ENCODE measurements at regions not wholly inside any gene's neighbourhood (a gene's known extent, or its start where the extent isn't known, plus 50 kb on each side); places are given as distances from the start of the nearest gene placed in this dataset.

- no peak overlapping the region for H3K9ac ChIP-seq (ENCODE audit: low read length)
- H3F3A ChIP-seq (ENCODE audit: insufficient read depth, low read length, poor library complexity, severe bottlenecking), result no peaks in the 10 kb centered on the region
- no peaks in the 10 kb centered on the region for H3K27me3 ChIP-seq (ENCODE audit: insufficient read depth, low read depth, low read length)
- no peak overlapping the region for H3K4me3 ChIP-seq (ENCODE audit: low read length)
- H4K20me1 ChIP-seq (ENCODE audit: insufficient read depth), result no peaks in the 10 kb centered on the region
- H3K27ac ChIP-seq (ENCODE audit: low read length), result no peak overlapping the region
- H2AFZ ChIP-seq (ENCODE audit: low read depth, low read length), result no peak overlapping the region
- no peaks in the 10 kb centered on the region for H3K79me2 ChIP-seq (replicated peaks; ENCODE audit: insufficient read depth, low read length)
- no peaks in the 10 kb centered on the region for H3K36me3 ChIP-seq (ENCODE audit: insufficient read depth, low read length)
- H3K9me2 ChIP-seq (ENCODE audit: insufficient read depth, low read length), result no peaks in the 10 kb centered on the region
- H3K4me2 ChIP-seq (ENCODE audit: low read length), result no peak overlapping the region
- TF ChIP-seq, protein P1, sequence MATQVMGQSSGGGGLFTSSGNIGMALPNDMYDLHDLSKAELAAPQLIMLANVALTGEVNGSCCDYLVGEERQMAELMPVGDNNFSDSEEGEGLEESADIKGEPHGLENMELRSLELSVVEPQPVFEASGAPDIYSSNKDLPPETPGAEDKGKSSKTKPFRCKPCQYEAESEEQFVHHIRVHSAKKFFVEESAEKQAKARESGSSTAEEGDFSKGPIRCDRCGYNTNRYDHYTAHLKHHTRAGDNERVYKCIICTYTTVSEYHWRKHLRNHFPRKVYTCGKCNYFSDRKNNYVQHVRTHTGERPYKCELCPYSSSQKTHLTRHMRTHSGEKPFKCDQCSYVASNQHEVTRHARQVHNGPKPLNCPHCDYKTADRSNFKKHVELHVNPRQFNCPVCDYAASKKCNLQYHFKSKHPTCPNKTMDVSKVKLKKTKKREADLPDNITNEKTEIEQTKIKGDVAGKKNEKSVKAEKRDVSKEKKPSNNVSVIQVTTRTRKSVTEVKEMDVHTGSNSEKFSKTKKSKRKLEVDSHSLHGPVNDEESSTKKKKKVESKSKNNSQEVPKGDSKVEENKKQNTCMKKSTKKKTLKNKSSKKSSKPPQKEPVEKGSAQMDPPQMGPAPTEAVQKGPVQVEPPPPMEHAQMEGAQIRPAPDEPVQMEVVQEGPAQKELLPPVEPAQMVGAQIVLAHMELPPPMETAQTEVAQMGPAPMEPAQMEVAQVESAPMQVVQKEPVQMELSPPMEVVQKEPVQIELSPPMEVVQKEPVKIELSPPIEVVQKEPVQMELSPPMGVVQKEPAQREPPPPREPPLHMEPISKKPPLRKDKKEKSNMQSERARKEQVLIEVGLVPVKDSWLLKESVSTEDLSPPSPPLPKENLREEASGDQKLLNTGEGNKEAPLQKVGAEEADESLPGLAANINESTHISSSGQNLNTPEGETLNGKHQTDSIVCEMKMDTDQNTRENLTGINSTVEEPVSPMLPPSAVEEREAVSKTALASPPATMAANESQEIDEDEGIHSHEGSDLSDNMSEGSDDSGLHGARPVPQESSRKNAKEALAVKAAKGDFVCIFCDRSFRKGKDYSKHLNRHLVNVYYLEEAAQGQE (IDR thresholded peaks at IDR 0.05; ENCODE audit: borderline replicate concordance), result no peak
- TF ChIP-seq RAD21 (conservative IDR thresholded peaks at IDR 0.05) (no peak), EZH2 (IDR thresholded peaks at IDR 0.05; ENCODE audit: borderline replicate concordance, insufficient read depth, low read length, poor library complexity, severe bottlenecking) (no peak), EP300 (conservative IDR thresholded peaks at IDR 0.05; ENCODE audit: poor library complexity, severe bottlenecking) (no peak), TAF1 (IDR thresholded peaks at IDR 0.05; ENCODE audit: low read depth) (no peak), SMC3 (conservative IDR thresholded peaks at IDR 0.05; ENCODE audit: poor library complexity) (no peak), MXI1 (conservative IDR thresholded peaks at IDR 0.05; ENCODE audit: poor library complexity, severe bottlenecking) (no peak), CTCF (IDR thresholded peaks at IDR 0.05; ENCODE audit: poor library complexity, severe bottlenecking) (no peak), POLR2AphosphoS5 (IDR thresholded peaks at IDR 0.05) (no peak)
- H3K9me3 ChIP-seq (ENCODE audit: low read length), result no peaks in the 10 kb centered on the region
Observed at GRCh38 chr14:54192610-54193009, 204.2 kb upstream of the CDKN3 start.

GRCh38 chr14:54193871-54194270 lies 202.9 kb upstream of the CDKN3 start:
- H2AFZ ChIP-seq (ENCODE audit: low read depth, low read length), result no peak overlapping the region
- no peaks in the 10 kb centered on the region for H3K27me3 ChIP-seq (ENCODE audit: insufficient read depth, low read depth, low read length)
- no peak overlapping the region for H3K4me2 ChIP-seq (ENCODE audit: low read length)
- no peak overlapping the region for H3K27ac ChIP-seq (ENCODE audit: low read length)
- no peaks in the 10 kb centered on the region for H4K20me1 ChIP-seq (ENCODE audit: insufficient read depth)
- no peaks in the 10 kb centered on the region for H3K9me3 ChIP-seq (ENCODE audit: low read length)
- H3K79me2 ChIP-seq (replicated peaks; ENCODE audit: insufficient read depth, low read length), result no peaks in the 10 kb centered on the region
- H3F3A ChIP-seq (ENCODE audit: insufficient read depth, low read length, poor library complexity, severe bottlenecking), result no peaks in the 10 kb centered on the region
- no peak overlapping the region for H3K4me3 ChIP-seq (ENCODE audit: low read length)
- H3K9ac ChIP-seq (ENCODE audit: low read length), result no peak overlapping the region
- TF ChIP-seq EP300 (conservative IDR thresholded peaks at IDR 0.05; ENCODE audit: poor library complexity, severe bottlenecking), result no peak
- TF ChIP-seq EZH2 (IDR thresholded peaks at IDR 0.05; ENCODE audit: borderline replicate concordance, insufficient read depth, low read length, poor library complexity, severe bottlenecking), result no peak
- TF ChIP-seq POLR2AphosphoS5 (IDR thresholded peaks at IDR 0.05), result no peak
- no peak for TF ChIP-seq CTCF (IDR thresholded peaks at IDR 0.05; ENCODE audit: poor library complexity, severe bottlenecking)
- TF ChIP-seq SMC3 (conservative IDR thresholded peaks at IDR 0.05; ENCODE audit: poor library complexity), result no peak
- no peak for TF ChIP-seq MXI1 (conservative IDR thresholded peaks at IDR 0.05; ENCODE audit: poor library complexity, severe bottlenecking)
- no peak for TF ChIP-seq TAF1 (IDR thresholded peaks at IDR 0.05; ENCODE audit: low read depth)
- TF ChIP-seq RAD21 (conservative IDR thresholded peaks at IDR 0.05), result no peak
- TF ChIP-seq, protein P1 (IDR thresholded peaks at IDR 0.05; ENCODE audit: borderline replicate concordance), result no peak
- H3K36me3 ChIP-seq (ENCODE audit: insufficient read depth, low read length), result no peaks in the 10 kb centered on the region
- H3K9me2 ChIP-seq (ENCODE audit: insufficient read depth, low read length), result no peaks in the 10 kb centered on the region

Measured in neural cell (in vitro differentiated cells).